Hepatocyte (in vitro differentiated cells): ENCODE measurements at regions not wholly inside any gene's neighbourhood (a gene's known extent, or its start where the extent isn't known, plus 50 kb on each side); places are given as distances from the start of the nearest gene placed in this dataset.

Experiments
- DNase-seq: peaks from one replicate; pipeline ENCODE4 v3.0.0-alpha.2; 2016; ENCODE audit warnings: low spot score
- H2AFZ ChIP-seq: fragments of 200-600 bp; sonication (generic); 2 replicates; pipeline ENCODE4 v1.6.0; 2016; ENCODE audit warnings: antibody characterized with exemption, mild to moderate bottlenecking
- H3K27ac ChIP-seq: fragments of 200-600 bp; sonication (generic); 2 replicates; pipeline ENCODE4 v1.5.1; 2016; ENCODE audit warnings: mild to moderate bottlenecking
- H3K27me3 ChIP-seq: fragments of 200-600 bp; sonication (generic); 2 replicates; pipeline ENCODE4 v1.6.1; 2016
- H3K36me3 ChIP-seq: fragments of 200-600 bp; sonication (generic); replicated peaks from 2 replicates; pipeline ENCODE4 v1.5.1; 2016; ENCODE audit warnings: low read depth; ENCODE audit not compliant: insufficient read depth
- H3K4me1 ChIP-seq: fragments of 200-600 bp; sonication (generic); 2 replicates; pipeline ENCODE4 v1.5.1; 2016; ENCODE audit warnings: mild to moderate bottlenecking, moderate library complexity; ENCODE audit not compliant: insufficient read depth
- H3K4me2 ChIP-seq: fragments of 200-600 bp; sonication (generic); 2 replicates; pipeline ENCODE4 v1.6.0; 2016
- H3K4me3 ChIP-seq: fragments of 200-600 bp; sonication (generic); 2 replicates; pipeline ENCODE4 v1.5.1; 2016; ENCODE audit warnings: mild to moderate bottlenecking
- H3K79me2 ChIP-seq: fragments of 200-600 bp; sonication (generic); 2 replicates; pipeline ENCODE4 v1.6.0; 2017; ENCODE audit warnings: mild to moderate bottlenecking
- H3K9me2 ChIP-seq: fragments of 200-600 bp; sonication (generic); replicated peaks from 2 replicates; pipeline ENCODE4 v1.6.0; 2017; ENCODE audit warnings: mild to moderate bottlenecking; ENCODE audit not compliant: insufficient read depth
- H3K9me3 ChIP-seq: fragments of 200-600 bp; sonication (generic); 2 replicates; pipeline ENCODE4 v1.5.1; 2016; ENCODE audit warnings: low read depth, mild to moderate bottlenecking
- H4K20me1 ChIP-seq: fragments of 200-600 bp; sonication (generic); 2 replicates; pipeline ENCODE4 v1.6.0; 2016; ENCODE audit warnings: mild to moderate bottlenecking; ENCODE audit not compliant: insufficient read depth, poor library complexity, severe bottlenecking
- EZH2 ChIP-seq: fragments of 200-600 bp; sonication (generic); IDR thresholded peaks from 2 replicates; pipeline ENCODE4 v1.6.1; 2016; ENCODE audit warnings: antibody characterized with exemption, mild to moderate bottlenecking, borderline replicate concordance
- EZH2phosphoT487 ChIP-seq: fragments of 200-600 bp; sonication (generic); IDR thresholded peaks from one replicate; pipeline ENCODE4 v1.6.1; 2018; ENCODE audit warnings: antibody characterized with exemption, mild to moderate bottlenecking, low read depth, moderate library complexity; ENCODE audit not compliant: unreplicated experiment, severe bottlenecking
- WGBS: methylation state at CpG from one replicate; pipeline ENCODE4 v1.1.6; 2016; ENCODE audit warnings: low lambda C conversion rate; ENCODE audit errors: missing lambda C conversion rate; 5-methylcytosine and 5-hydroxymethylcytosine counted together
- TF ChIP-seq, protein P1 (sequence below): fragments of 200-600 bp; sonication (generic); IDR thresholded peaks from 2 replicates; pipeline ENCODE4 v1.5.1; 2016; ENCODE audit warnings: antibody characterized with exemption, mild to moderate bottlenecking; ENCODE audit not compliant: poor library complexity

DNA sequence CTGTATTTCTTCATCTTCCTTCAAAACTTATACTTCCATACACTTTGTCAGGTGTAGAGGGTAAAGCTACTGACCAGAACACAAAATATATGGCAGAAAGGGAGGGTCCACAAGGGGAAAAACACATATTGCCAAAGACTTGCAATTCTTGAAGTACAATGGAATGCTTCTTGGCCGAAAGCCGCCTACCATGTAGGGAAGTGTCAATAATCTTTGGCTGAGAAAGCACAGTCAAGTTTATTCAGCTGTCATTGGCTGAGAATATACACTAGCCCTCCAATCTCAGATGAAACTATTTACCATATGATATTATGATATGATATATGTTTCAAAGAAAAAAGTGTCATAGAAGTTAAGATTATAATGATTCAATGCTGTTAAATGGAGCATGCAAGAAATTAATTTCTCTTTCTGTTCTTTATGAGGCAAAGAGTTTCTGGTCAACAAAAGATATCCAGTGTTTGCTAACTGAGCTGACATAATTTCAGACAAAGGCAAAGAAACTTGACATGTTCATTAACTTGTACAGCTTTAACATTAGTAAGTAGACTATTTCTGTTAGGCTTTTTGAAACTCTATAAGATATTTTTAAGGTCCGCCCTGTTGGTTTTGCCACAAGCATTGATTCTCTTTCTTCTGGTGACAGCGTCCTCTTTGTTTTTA lies 89.0 kb upstream of the LPP start:
- H4K20me1 ChIP-seq, result no peaks in the 10 kb centered on the region
- H3K4me2 ChIP-seq, result no peak overlapping the region
- no peaks in the 10 kb centered on the region for H3K27me3 ChIP-seq
- H3K9me2 ChIP-seq, result no peaks in the 10 kb centered on the region
- no peak for TF ChIP-seq EZH2phosphoT487
- no peak for TF ChIP-seq EZH2
- TF ChIP-seq, protein P1, sequence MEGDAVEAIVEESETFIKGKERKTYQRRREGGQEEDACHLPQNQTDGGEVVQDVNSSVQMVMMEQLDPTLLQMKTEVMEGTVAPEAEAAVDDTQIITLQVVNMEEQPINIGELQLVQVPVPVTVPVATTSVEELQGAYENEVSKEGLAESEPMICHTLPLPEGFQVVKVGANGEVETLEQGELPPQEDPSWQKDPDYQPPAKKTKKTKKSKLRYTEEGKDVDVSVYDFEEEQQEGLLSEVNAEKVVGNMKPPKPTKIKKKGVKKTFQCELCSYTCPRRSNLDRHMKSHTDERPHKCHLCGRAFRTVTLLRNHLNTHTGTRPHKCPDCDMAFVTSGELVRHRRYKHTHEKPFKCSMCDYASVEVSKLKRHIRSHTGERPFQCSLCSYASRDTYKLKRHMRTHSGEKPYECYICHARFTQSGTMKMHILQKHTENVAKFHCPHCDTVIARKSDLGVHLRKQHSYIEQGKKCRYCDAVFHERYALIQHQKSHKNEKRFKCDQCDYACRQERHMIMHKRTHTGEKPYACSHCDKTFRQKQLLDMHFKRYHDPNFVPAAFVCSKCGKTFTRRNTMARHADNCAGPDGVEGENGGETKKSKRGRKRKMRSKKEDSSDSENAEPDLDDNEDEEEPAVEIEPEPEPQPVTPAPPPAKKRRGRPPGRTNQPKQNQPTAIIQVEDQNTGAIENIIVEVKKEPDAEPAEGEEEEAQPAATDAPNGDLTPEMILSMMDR, result no peak
- peaks cover 7% of the 10 kb centered on the region for H3K4me1 ChIP-seq
- H3K79me2 ChIP-seq, result no peaks in the 10 kb centered on the region
- peak overlapping the region; percentile 27 for H3K27ac ChIP-seq
- 80% methylated on average over 4 of the region's 4 CpGs for WGBS
- H3K9me3 ChIP-seq, result no peaks in the 10 kb centered on the region
- no peak overlapping the region for H2AFZ ChIP-seq
- H3K36me3 ChIP-seq, result no peaks in the 10 kb centered on the region
- DNase-seq, result no peak
- no peak overlapping the region for H3K4me3 ChIP-seq

DNA sequence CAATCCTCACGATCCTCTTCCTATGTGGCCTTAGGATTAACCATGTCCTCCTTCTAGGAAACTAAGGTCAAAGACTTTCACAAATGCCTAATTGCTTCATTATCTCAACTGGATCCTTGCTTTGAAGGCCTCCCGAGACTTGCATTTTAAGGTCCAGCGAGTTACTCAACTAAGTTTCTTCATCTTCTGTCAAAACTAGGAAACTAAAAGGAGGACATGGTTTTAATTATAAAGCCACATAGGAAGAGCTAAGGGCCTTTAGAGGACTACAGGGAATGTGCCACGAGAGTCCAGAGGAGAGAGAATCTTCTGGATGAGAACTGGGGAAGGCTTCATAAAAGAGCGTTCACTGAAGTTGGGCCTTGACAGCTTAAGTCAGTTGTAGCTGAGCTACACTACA lies 87.8 kb upstream of the LPP start:
- H3K27me3 ChIP-seq, result no peaks in the 10 kb centered on the region
- no peaks in the 10 kb centered on the region for H3K9me3 ChIP-seq
- H3K4me2 ChIP-seq, result no peak overlapping the region
- H2AFZ ChIP-seq, result no peak overlapping the region
- DNase-seq, result no peak
- H3K79me2 ChIP-seq, result no peaks in the 10 kb centered on the region
- no peaks in the 10 kb centered on the region for H4K20me1 ChIP-seq
- H3K9me2 ChIP-seq, result no peaks in the 10 kb centered on the region
- H3K4me3 ChIP-seq, result no peak overlapping the region
- TF ChIP-seq, protein P1, result no peak
- TF ChIP-seq EZH2, result no peak
- TF ChIP-seq EZH2phosphoT487, result no peak
- H3K4me1 ChIP-seq, result peaks cover 7% of the 10 kb centered on the region
- 82% methylated on average over 5 of the region's 5 CpGs for WGBS
- H3K27ac ChIP-seq, result no peak overlapping the region
- no peaks in the 10 kb centered on the region for H3K36me3 ChIP-seq

DNA sequence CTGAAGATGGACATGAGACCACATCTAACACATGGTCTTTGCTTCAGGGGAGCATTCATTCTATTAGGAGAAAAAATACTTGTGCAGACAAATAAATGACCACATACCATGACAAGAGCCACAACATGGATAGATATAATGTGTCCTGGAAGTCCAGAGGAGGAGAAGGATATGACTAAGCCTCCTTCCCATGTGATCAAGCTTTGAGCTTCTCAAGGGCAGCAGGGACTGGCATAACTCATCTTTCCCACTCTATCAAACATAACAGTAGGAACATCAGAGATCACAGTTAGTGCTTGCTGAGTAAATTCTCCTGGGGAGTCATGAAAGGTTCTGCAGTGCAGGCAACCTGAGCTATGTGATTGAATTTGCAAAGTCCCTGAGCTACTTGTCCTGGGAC lies 86.0 kb upstream of the LPP start:
- Histone ChIP-seq H3K9me3 (no peaks in the 10 kb centered on the region), H3K4me2 (no peak overlapping the region), H3K4me1 (no peaks in the 10 kb centered on the region), H2AFZ (no peak overlapping the region), H3K27me3 (no peaks in the 10 kb centered on the region), H3K36me3 (no peaks in the 10 kb centered on the region), H3K9me2 (no peaks in the 10 kb centered on the region), H3K4me3 (no peak overlapping the region), H4K20me1 (no peaks in the 10 kb centered on the region), H3K79me2 (no peaks in the 10 kb centered on the region), H3K27ac (peak overlapping the region; percentile 16)
- DNase-seq, result peak; percentile 29
- TF ChIP-seq EZH2phosphoT487 (no peak), EZH2 (no peak)
- TF ChIP-seq, protein P1, result no peak

DNA sequence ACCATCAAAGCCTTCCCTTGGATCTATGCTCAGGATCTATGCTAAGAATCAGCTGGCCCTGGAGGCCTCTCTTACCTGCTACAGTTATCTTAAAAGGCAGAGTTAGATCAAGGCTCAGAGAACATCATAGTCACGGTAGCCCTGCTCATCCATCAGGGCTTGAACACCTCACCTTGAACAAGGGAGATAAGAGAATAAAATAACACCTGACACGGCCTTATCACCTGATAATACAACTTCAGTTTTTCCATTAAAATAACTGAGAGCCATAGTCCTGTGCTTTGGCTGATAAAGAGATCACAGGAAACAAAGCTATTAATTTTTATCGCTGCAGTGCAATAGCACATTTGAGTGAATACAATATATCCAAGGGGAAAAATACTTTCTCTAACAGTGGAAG lies 85.6 kb upstream of the LPP start:
- no peaks in the 10 kb centered on the region for H3K9me3 ChIP-seq
- H3K79me2 ChIP-seq, result no peaks in the 10 kb centered on the region
- H3K27ac ChIP-seq, result peak overlapping the region; percentile 16
- TF ChIP-seq EZH2phosphoT487 (no peak), EZH2 (no peak)
- WGBS, result 54% methylated on average over 3 of the region's 3 CpGs
- no peaks in the 10 kb centered on the region for H3K4me1 ChIP-seq
- DNase-seq, result no peak
- no peaks in the 10 kb centered on the region for H4K20me1 ChIP-seq
- no peaks in the 10 kb centered on the region for H3K36me3 ChIP-seq
- H3K4me3 ChIP-seq, result no peak overlapping the region
- H3K9me2 ChIP-seq, result no peaks in the 10 kb centered on the region
- H3K4me2 ChIP-seq, result no peak overlapping the region
- H3K27me3 ChIP-seq, result no peaks in the 10 kb centered on the region
- H2AFZ ChIP-seq, result no peak overlapping the region
